GM23338 (cell line): ENCODE measurements at regions not wholly inside any gene's neighbourhood (a gene's known extent, or its start where the extent isn't known, plus 50 kb on each side); places are given as distances from the start of the nearest gene placed in this dataset.
A peak's percentile ranks its signal among the peaks of the same experiment; 100 is the strongest.

Experiments
- ATAC-seq: fragments of 200-7000 bp; cut with Tn5 transposase; 3 replicates; pipeline ENCODE4 v1.9.1; 2020
- DNase-seq: peaks from one replicate; pipeline ENCODE4 v3.0.0-alpha.2; 2015; ENCODE audit warnings: low spot score
- H2AFZ ChIP-seq: fragments of 200-600 bp; sonication (generic); 2 replicates; pipeline ENCODE4 v1.8.0; 2016; ENCODE audit warnings: antibody characterized with exemption, mild to moderate bottlenecking, moderate library complexity
- H3F3A ChIP-seq: fragments of 200-600 bp; sonication (generic); replicated peaks from 2 replicates; pipeline ENCODE4 v1.8.0; 2017; ENCODE audit warnings: antibody characterized with exemption, mixed run types, low read depth
- H3K27ac ChIP-seq: fragments of 200-600 bp; sonication (generic); 2 replicates; pipeline ENCODE4 v1.6.1; 2016; ENCODE audit warnings: low read depth
- H3K27me3 ChIP-seq: fragments of 200-600 bp; sonication (generic); 2 replicates; pipeline ENCODE4 v1.8.0; 2016; ENCODE audit warnings: mild to moderate bottlenecking, mixed run types, moderate library complexity; ENCODE audit not compliant: insufficient read depth
- H3K36me3 ChIP-seq: fragments of 200-600 bp; sonication (generic); 2 replicates; pipeline ENCODE4 v1.8.0; 2016; ENCODE audit warnings: mild to moderate bottlenecking; ENCODE audit not compliant: insufficient read depth
- H3K4me1 ChIP-seq: fragments of 200-600 bp; sonication (generic); 2 replicates; pipeline ENCODE4 v1.8.0; 2016; ENCODE audit warnings: mild to moderate bottlenecking, moderate library complexity; ENCODE audit not compliant: insufficient read depth
- H3K4me2 ChIP-seq: fragments of 200-600 bp; sonication (generic); 2 replicates; pipeline ENCODE4 v1.7.1; 2017; ENCODE audit warnings: mixed run types
- H3K4me3 ChIP-seq: fragments of 200-600 bp; sonication (generic); 2 replicates; pipeline ENCODE4 v1.6.1; 2016; ENCODE audit warnings: mixed run types
- H3K79me2 ChIP-seq: fragments of 200-600 bp; sonication (generic); replicated peaks from 2 replicates; pipeline ENCODE4 v1.8.0; 2017; ENCODE audit warnings: mild to moderate bottlenecking; ENCODE audit not compliant: insufficient read depth
- H3K9me2 ChIP-seq: fragments of 200-600 bp; sonication (generic); 2 replicates; pipeline ENCODE4 v1.8.0; 2017; ENCODE audit not compliant: insufficient read depth
- H4K20me1 ChIP-seq: fragments of 200-600 bp; sonication (generic); replicated peaks from 2 replicates; pipeline ENCODE4 v1.8.0; 2017; ENCODE audit warnings: mild to moderate bottlenecking; ENCODE audit not compliant: insufficient read depth
- H3K27ac Mint-ChIP-seq: 2 replicates; pipeline ENCODE4 v1.8.0; 2020; ENCODE audit warnings: inconsistent platforms, mild to moderate bottlenecking, moderate library complexity, mixed read lengths
- H3K27me3 Mint-ChIP-seq: 3 replicates; pipeline ENCODE4 v1.8.0; 2022; ENCODE audit warnings: low read depth, mild to moderate bottlenecking, moderate library complexity, mixed read lengths, inconsistent platforms; ENCODE audit not compliant: insufficient read depth, poor library complexity
- H3K36me3 Mint-ChIP-seq: 3 replicates; pipeline ENCODE4 v1.8.0; 2021; ENCODE audit warnings: low read depth, mild to moderate bottlenecking, inconsistent platforms, moderate library complexity, mixed read lengths
- H3K4me1 Mint-ChIP-seq: 3 replicates; pipeline ENCODE4 v1.8.0; 2020; ENCODE audit warnings: mild to moderate bottlenecking, inconsistent platforms, mixed read lengths
- H3K4me3 Mint-ChIP-seq: 3 replicates; pipeline ENCODE4 v1.8.0; 2021; ENCODE audit warnings: moderate library complexity, mild to moderate bottlenecking, inconsistent platforms, mixed read lengths
- H3K9me3 Mint-ChIP-seq: 3 replicates; pipeline ENCODE4 v1.8.0; 2020; ENCODE audit warnings: moderate library complexity, mild to moderate bottlenecking, inconsistent platforms, mixed read lengths
- CREB1 ChIP-seq: fragments of 250-450 bp; sonication (Bioruptor Pico); IDR thresholded peaks from 2 replicates; pipeline ENCODE4 v1.5.0; 2020; ENCODE audit warnings: low read depth, mild to moderate bottlenecking, moderate library complexity
- EZH2phosphoT487 ChIP-seq: fragments of 200-600 bp; sonication (generic); IDR thresholded peaks from one replicate; pipeline ENCODE4 v1.8.1; 2018; ENCODE audit warnings: antibody characterized with exemption; ENCODE audit not compliant: unreplicated experiment
- JUNB ChIP-seq: IDR thresholded peaks from one replicate; pipeline ENCODE4 v1.6.1; 2016; ENCODE audit warnings: antibody characterized with exemption; ENCODE audit not compliant: unreplicated experiment
- STAT1 ChIP-seq: IDR thresholded peaks from one replicate; pipeline ENCODE4 v1.6.1; 2016; ENCODE audit warnings: antibody characterized with exemption; ENCODE audit not compliant: unreplicated experiment
- ZNF331 ChIP-seq: fragments of 250-450 bp; sonication (Bioruptor Pico); IDR thresholded peaks from 2 replicates; pipeline ENCODE4 v1.5.0; 2020; ENCODE audit warnings: low read depth, mild to moderate bottlenecking, moderate library complexity
- TF ChIP-seq, protein P1 (sequence below), 2 experiments: fragments of 200-600 bp in 1 of 2; sonication (generic) in 1 of 2; conservative IDR thresholded peaks; 2 replicates each; pipeline versions ENCODE4 v1.5.1 to v1.6.1; 2016 to 2017; ENCODE audit warnings: antibody characterized with exemption in 2 of 2, low read depth in 2 of 2, mild to moderate bottlenecking in 2 of 2, moderate library complexity in 1 of 2
- TF ChIP-seq, protein P2 (sequence below): fragments of 250-450 bp; sonication (Bioruptor Pico); IDR thresholded peaks from 2 replicates; pipeline ENCODE4 v1.5.0; 2020; ENCODE audit warnings: mild to moderate bottlenecking, moderate library complexity

DNA sequence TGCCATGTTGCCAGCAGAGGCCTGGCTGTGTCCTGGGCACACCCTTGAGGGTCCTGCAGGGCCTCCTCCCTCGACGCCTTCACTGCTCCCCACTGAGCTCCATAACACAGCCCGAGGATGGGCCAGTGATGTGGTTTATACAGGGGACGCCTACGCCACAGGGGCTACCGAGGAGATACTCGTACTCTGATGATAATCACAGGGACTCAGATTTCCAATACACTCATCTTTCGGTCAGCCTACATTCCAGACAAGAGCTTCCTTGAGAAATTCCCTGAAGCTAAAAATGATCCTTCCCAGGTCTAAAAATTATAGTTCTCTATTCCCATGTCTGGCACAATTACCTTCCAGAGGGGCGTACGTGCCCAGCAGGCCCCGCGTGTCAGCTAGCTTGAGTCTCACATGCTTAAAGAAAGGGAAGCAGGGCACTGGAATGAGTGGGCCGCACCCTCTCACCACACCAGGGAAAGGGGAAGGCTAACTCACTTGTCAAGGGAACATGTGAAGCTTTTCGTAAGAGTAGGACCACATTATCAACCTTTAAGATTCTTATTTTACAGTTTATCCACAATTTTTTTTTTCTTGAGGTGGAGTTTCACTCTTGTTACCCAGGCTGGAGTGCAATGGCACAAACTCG lies 159.5 kb upstream of the NDUFV2 start:
- no peaks in the 10 kb centered on the region for H4K20me1 ChIP-seq
- no peaks in the 10 kb centered on the region for H3K9me2 ChIP-seq
- H3F3A ChIP-seq: 0 out of 2 replicates have a peak, but pooled peaks cover 3% of the 10 kb centered on the region
- TF ChIP-seq JUNB (no peak), ZNF331 (CRISPR knock-in tag) (no peak), EZH2phosphoT487 (no peak), STAT1 (no peak), CREB1 (CRISPR knock-in tag) (no peak)
- TF ChIP-seq, protein P1, sequence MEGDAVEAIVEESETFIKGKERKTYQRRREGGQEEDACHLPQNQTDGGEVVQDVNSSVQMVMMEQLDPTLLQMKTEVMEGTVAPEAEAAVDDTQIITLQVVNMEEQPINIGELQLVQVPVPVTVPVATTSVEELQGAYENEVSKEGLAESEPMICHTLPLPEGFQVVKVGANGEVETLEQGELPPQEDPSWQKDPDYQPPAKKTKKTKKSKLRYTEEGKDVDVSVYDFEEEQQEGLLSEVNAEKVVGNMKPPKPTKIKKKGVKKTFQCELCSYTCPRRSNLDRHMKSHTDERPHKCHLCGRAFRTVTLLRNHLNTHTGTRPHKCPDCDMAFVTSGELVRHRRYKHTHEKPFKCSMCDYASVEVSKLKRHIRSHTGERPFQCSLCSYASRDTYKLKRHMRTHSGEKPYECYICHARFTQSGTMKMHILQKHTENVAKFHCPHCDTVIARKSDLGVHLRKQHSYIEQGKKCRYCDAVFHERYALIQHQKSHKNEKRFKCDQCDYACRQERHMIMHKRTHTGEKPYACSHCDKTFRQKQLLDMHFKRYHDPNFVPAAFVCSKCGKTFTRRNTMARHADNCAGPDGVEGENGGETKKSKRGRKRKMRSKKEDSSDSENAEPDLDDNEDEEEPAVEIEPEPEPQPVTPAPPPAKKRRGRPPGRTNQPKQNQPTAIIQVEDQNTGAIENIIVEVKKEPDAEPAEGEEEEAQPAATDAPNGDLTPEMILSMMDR (conservative IDR thresholded peaks at IDR 0.05; ENCODE audit: low read depth in 2 of 2): no peak
- TF ChIP-seq, protein P2, sequence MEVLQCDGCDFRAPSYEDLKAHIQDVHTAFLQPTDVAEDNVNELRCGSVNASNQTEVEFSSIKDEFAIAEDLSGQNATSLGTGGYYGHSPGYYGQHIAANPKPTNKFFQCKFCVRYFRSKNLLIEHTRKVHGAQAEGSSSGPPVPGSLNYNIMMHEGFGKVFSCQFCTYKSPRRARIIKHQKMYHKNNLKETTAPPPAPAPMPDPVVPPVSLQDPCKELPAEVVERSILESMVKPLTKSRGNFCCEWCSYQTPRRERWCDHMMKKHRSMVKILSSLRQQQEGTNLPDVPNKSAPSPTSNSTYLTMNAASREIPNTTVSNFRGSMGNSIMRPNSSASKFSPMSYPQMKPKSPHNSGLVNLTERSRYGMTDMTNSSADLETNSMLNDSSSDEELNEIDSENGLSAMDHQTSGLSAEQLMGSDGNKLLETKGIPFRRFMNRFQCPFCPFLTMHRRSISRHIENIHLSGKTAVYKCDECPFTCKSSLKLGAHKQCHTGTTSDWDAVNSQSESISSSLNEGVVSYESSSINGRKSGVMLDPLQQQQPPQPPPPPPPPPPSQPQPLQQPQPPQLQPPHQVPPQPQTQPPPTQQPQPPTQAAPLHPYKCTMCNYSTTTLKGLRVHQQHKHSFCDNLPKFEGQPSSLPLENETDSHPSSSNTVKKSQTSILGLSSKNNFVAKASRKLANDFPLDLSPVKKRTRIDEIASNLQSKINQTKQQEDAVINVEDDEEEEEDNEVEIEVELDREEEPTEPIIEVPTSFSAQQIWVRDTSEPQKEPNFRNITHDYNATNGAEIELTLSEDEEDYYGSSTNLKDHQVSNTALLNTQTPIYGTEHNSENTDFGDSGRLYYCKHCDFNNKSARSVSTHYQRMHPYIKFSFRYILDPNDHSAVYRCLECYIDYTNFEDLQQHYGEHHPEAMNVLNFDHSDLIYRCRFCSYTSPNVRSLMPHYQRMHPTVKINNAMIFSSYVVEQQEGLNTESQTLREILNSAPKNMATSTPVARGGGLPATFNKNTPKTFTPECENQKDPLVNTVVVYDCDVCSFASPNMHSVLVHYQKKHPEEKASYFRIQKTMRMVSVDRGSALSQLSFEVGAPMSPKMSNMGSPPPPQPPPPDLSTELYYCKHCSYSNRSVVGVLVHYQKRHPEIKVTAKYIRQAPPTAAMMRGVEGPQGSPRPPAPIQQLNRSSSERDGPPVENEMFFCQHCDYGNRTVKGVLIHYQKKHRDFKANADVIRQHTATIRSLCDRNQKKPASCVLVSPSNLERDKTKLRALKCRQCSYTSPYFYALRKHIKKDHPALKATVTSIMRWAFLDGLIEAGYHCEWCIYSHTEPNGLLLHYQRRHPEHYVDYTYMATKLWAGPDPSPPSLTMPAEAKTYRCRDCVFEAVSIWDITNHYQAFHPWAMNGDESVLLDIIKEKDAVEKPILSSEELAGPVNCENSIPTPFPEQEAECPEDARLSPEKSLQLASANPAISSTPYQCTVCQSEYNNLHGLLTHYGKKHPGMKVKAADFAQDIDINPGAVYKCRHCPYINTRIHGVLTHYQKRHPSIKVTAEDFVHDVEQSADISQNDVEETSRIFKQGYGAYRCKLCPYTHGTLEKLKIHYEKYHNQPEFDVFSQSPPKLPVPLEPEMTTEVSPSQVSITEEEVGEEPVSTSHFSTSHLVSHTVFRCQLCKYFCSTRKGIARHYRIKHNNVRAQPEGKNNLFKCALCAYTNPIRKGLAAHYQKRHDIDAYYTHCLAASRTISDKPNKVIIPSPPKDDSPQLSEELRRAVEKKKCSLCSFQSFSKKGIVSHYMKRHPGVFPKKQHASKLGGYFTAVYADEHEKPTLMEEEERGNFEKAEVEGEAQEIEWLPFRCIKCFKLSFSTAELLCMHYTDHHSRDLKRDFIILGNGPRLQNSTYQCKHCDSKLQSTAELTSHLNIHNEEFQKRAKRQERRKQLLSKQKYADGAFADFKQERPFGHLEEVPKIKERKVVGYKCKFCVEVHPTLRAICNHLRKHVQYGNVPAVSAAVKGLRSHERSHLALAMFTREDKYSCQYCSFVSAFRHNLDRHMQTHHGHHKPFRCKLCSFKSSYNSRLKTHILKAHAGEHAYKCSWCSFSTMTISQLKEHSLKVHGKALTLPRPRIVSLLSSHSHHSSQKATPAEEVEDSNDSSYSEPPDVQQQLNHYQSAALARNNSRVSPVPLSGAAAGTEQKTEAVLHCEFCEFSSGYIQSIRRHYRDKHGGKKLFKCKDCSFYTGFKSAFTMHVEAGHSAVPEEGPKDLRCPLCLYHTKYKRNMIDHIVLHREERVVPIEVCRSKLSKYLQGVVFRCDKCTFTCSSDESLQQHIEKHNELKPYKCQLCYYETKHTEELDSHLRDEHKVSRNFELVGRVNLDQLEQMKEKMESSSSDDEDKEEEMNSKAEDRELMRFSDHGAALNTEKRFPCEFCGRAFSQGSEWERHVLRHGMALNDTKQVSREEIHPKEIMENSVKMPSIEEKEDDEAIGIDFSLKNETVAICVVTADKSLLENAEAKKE (CRISPR knock-in tag): no peak
- H3K4me1 ChIP-seq: peaks cover 53% of the 10 kb centered on the region
- Mint-ChIP-seq H3K4me1 (peaks cover 49% of the 10 kb centered on the region), H3K27ac (no peak overlapping the region), H3K9me3 (peaks cover 10% of the 10 kb centered on the region), H3K36me3 (peaks cover 11% of the 10 kb centered on the region), H3K4me3 (no peak overlapping the region), H3K27me3 (peaks cover 23% of the 10 kb centered on the region)
- no peaks in the 10 kb centered on the region for H3K27me3 ChIP-seq
- no peak overlapping the region for H3K27ac ChIP-seq
- ATAC-seq (peak; percentile 54), DNase-seq (no peak)
- no peaks in the 10 kb centered on the region for H3K79me2 ChIP-seq
- H3K4me3 ChIP-seq: no peak overlapping the region
- H3K36me3 ChIP-seq: 0 out of 2 replicates have a peak, but pooled peaks cover 3% of the 10 kb centered on the region
- H3K4me2 ChIP-seq: peak overlapping the region; percentile 55; the same call in 1 of the 2 replicates
- no peak overlapping the region for H2AFZ ChIP-seq
